OCI-LY1 (cell line): ENCODE measurements at regions not wholly inside any gene's neighbourhood (a gene's known extent, or its start where the extent isn't known, plus 50 kb on each side); places are given as distances from the start of the nearest gene placed in this dataset.

Experiments
- H2AFZ ChIP-seq: fragments of 200-600 bp; sonication (generic), shearing (Covaris generic); 2 replicates; pipeline ENCODE4 v1.6.0; 2014; ENCODE audit warnings: antibody characterized with exemption, mild to moderate bottlenecking, low read length
- H3F3A ChIP-seq: fragments of 200-600 bp; sonication (generic), shearing (Covaris generic); 2 replicates; pipeline ENCODE4 v1.6.0; 2014; ENCODE audit warnings: mild to moderate bottlenecking, antibody characterized with exemption, low read length, moderate library complexity; ENCODE audit not compliant: insufficient read depth
- H3K27ac ChIP-seq: fragments of 200-600 bp; sonication (generic); 2 replicates; pipeline ENCODE4 v1.5.1; 2014; ENCODE audit warnings: low read length, mixed run types, mild to moderate bottlenecking, low read depth; ENCODE audit not compliant: poor library complexity, severe bottlenecking
- H3K27me3 ChIP-seq: fragments of 200-600 bp; sonication (generic); 2 replicates; pipeline ENCODE4 v1.6.0; 2014; ENCODE audit warnings: antibody characterized with exemption, mild to moderate bottlenecking, low read length, moderate library complexity; ENCODE audit not compliant: insufficient read depth
- H3K36me3 ChIP-seq: fragments of 200-600 bp; sonication (generic); 2 replicates; pipeline ENCODE4 v1.6.1; 2014; ENCODE audit warnings: mild to moderate bottlenecking, antibody characterized with exemption, low read length, moderate library complexity, mixed read lengths; ENCODE audit not compliant: insufficient read depth
- H3K4me1 ChIP-seq: fragments of 200-600 bp; sonication (generic); 2 replicates; pipeline ENCODE4 v1.5.1; 2014; ENCODE audit warnings: mild to moderate bottlenecking, low read length, moderate library complexity; ENCODE audit not compliant: insufficient read depth, severe bottlenecking
- H3K4me2 ChIP-seq: fragments of 200-600 bp; sonication (generic), shearing (Covaris generic); 2 replicates; pipeline ENCODE4 v1.6.1; 2014; ENCODE audit warnings: low read length
- H3K4me3 ChIP-seq: fragments of 200-600 bp; sonication (generic); 2 replicates; pipeline ENCODE4 v1.5.1; 2014; ENCODE audit warnings: low read length, low read depth, mild to moderate bottlenecking, mixed read lengths; ENCODE audit not compliant: poor library complexity, severe bottlenecking
- H3K79me2 ChIP-seq: fragments of 200-600 bp; shearing (Covaris generic); 2 replicates; pipeline ENCODE4 v1.6.1; 2016; ENCODE audit warnings: mixed run types, low read length, mixed read lengths; ENCODE audit not compliant: insufficient read depth
- H3K9ac ChIP-seq: fragments of 200-600 bp; sonication (generic), shearing (Covaris generic); 2 replicates; pipeline ENCODE4 v1.6.1; 2014; ENCODE audit warnings: mild to moderate bottlenecking, low read length, mixed read lengths
- H3K9me2 ChIP-seq: fragments of 200-600 bp; sonication (generic), shearing (Covaris generic); 2 replicates; pipeline ENCODE4 v1.6.1; 2014; ENCODE audit warnings: low read depth, mild to moderate bottlenecking, low read length, mixed read lengths
- H3K9me3 ChIP-seq: fragments of 200-600 bp; shearing (Covaris generic); 2 replicates; pipeline ENCODE4 v1.6.1; 2014; ENCODE audit warnings: low read length, mixed read lengths
- H4K20me1 ChIP-seq: fragments of 200-600 bp; sonication (generic), shearing (Covaris generic); 2 replicates; pipeline ENCODE4 v1.6.0; 2016; ENCODE audit warnings: mild to moderate bottlenecking, low read length; ENCODE audit not compliant: insufficient read depth
- EZH2 ChIP-seq: fragments of 200-600 bp; sonication (generic), shearing (Covaris generic); IDR thresholded peaks from 2 replicates; pipeline ENCODE4 v1.8.0; 2017; ENCODE audit warnings: borderline replicate concordance, mixed run types, mild to moderate bottlenecking, antibody characterized with exemption, low read length, moderate library complexity, mixed read lengths
- TF ChIP-seq, protein P1 (sequence below): fragments of 200-600 bp; sonication (generic), shearing (Covaris generic); IDR thresholded peaks from 2 replicates; pipeline ENCODE4 v1.5.1; 2017; ENCODE audit warnings: mild to moderate bottlenecking, antibody characterized with exemption, low read length, moderate library complexity, mixed read lengths

DNA sequence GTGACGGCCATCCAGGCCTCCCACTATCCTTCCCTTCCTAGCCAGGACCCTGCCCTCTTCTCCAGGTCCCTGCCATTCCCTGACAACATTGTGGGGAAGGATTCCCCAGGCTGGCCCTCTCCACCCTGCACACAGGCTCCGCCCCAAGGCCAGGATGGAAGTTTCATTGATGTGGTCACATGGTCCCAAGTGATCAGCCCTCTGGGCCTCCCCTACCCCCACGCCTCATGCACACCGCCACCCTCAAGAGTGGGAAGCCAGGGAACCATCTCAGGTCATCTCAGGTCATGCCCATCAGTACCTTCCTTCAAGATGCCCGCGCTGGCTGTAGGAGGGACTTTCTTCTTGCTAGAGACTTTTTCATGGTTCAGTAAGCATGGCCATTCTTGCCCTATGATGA, 514.8 kb upstream of the RAB6C start:
- no peaks in the 10 kb centered on the region for H3F3A ChIP-seq
- H3K4me3 ChIP-seq, result no peak overlapping the region
- TF ChIP-seq EZH2, result no peak
- TF ChIP-seq, protein P1, sequence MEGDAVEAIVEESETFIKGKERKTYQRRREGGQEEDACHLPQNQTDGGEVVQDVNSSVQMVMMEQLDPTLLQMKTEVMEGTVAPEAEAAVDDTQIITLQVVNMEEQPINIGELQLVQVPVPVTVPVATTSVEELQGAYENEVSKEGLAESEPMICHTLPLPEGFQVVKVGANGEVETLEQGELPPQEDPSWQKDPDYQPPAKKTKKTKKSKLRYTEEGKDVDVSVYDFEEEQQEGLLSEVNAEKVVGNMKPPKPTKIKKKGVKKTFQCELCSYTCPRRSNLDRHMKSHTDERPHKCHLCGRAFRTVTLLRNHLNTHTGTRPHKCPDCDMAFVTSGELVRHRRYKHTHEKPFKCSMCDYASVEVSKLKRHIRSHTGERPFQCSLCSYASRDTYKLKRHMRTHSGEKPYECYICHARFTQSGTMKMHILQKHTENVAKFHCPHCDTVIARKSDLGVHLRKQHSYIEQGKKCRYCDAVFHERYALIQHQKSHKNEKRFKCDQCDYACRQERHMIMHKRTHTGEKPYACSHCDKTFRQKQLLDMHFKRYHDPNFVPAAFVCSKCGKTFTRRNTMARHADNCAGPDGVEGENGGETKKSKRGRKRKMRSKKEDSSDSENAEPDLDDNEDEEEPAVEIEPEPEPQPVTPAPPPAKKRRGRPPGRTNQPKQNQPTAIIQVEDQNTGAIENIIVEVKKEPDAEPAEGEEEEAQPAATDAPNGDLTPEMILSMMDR, result no peak
- no peaks in the 10 kb centered on the region for H4K20me1 ChIP-seq
- H3K36me3 ChIP-seq, result no peaks in the 10 kb centered on the region
- no peak overlapping the region for H3K4me2 ChIP-seq
- no peak overlapping the region for H3K27ac ChIP-seq
- H3K9me2 ChIP-seq, result no peaks in the 10 kb centered on the region
- no peaks in the 10 kb centered on the region for H3K79me2 ChIP-seq
- H3K9ac ChIP-seq, result no peak overlapping the region
- H3K9me3 ChIP-seq, result no peaks in the 10 kb centered on the region
- H3K4me1 ChIP-seq, result no peaks in the 10 kb centered on the region
- H2AFZ ChIP-seq, result no peak overlapping the region
- H3K27me3 ChIP-seq, result no peaks in the 10 kb centered on the region

DNA sequence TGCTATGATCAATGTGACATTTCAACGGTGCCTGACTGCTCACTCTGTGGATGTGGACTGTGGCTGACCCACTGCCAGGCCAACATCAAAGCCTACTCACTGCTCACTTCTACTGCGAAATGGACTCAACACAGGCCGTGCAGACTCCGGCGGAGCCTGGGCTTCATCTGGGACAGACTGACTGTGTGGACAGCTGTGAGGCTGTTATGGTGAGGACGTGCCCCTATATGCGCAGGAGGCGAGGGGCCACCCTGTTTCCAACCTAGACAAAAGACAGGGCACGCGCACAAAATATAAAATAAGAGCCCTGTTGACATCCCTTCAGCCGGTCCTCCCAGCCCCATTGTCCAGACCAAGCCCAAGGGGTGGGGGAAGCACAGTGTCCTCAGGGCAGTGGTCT, 514.4 kb upstream of the RAB6C start:
- H3F3A ChIP-seq, result no peaks in the 10 kb centered on the region
- no peaks in the 10 kb centered on the region for H3K36me3 ChIP-seq
- no peak overlapping the region for H3K9ac ChIP-seq
- H4K20me1 ChIP-seq, result no peaks in the 10 kb centered on the region
- H3K4me2 ChIP-seq, result no peak overlapping the region
- TF ChIP-seq, protein P1, result no peak
- no peak for TF ChIP-seq EZH2
- no peaks in the 10 kb centered on the region for H3K9me3 ChIP-seq
- H3K4me1 ChIP-seq, result no peaks in the 10 kb centered on the region
- H3K9me2 ChIP-seq, result no peaks in the 10 kb centered on the region
- no peaks in the 10 kb centered on the region for H3K79me2 ChIP-seq
- H3K4me3 ChIP-seq, result no peak overlapping the region
- H3K27ac ChIP-seq, result no peak overlapping the region
- H2AFZ ChIP-seq, result no peak overlapping the region
- no peaks in the 10 kb centered on the region for H3K27me3 ChIP-seq

DNA sequence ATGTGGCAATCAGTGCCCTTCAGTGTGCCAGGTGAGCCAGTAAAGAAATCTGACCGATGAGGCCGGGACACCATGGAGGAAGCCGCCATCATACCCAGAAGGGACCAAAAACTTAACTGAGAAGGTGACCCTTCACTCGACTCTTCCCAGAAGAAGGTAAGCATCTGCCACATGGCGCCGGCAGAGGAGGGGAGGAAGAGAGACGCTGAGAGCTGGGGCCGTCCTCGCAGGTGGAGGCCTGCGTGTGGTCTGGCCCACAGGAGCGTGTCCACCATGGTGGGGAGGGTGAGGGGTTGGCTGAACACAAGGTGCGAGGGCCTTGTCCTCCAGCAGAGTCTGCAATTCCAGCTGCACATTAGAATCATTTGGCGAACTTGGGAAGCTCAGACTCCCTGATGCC, 513.1 kb upstream of the RAB6C start:
- Histone ChIP-seq H2AFZ (no peak overlapping the region), H3K4me2 (no peak overlapping the region), H3K4me1 (no peaks in the 10 kb centered on the region), H3K9me3 (no peaks in the 10 kb centered on the region), H3K36me3 (no peaks in the 10 kb centered on the region), H3K9ac (no peak overlapping the region), H3K27ac (no peak overlapping the region), H3K27me3 (no peaks in the 10 kb centered on the region), H3K79me2 (no peaks in the 10 kb centered on the region), H4K20me1 (no peaks in the 10 kb centered on the region), H3K4me3 (no peak overlapping the region), H3F3A (no peaks in the 10 kb centered on the region), H3K9me2 (no peaks in the 10 kb centered on the region)
- TF ChIP-seq, protein P1, result no peak
- TF ChIP-seq EZH2, result no peak
